ENCODE measurements at regions not wholly inside any gene's neighbourhood (a gene's known extent, or its start where the extent isn't known, plus 50 kb on each side); places are given as distances from the start of the nearest gene placed in this dataset.

- Histone ChIP-seq H3K4me3 (no peak overlapping the region), H3K36me3 (ENCODE audit: control insufficient read depth, insufficient read depth, low read length) (no peaks in the 10 kb centered on the region), H2AFZ (ENCODE audit: low read depth, low read length) (no peak overlapping the region), H3K4me2 (ENCODE audit: insufficient read depth, low read length) (no peak overlapping the region), H3K9me3 (replicated peaks; ENCODE audit: control insufficient read depth, insufficient read depth, low read depth, low read length) (no peaks in the 10 kb centered on the region), H4K20me1 (replicated peaks; ENCODE audit: control insufficient read depth, insufficient read depth, low read length) (no peaks in the 10 kb centered on the region), H3K27ac (ENCODE audit: extremely low read depth, low read depth, low read length) (no peak overlapping the region), H3K79me2 (ENCODE audit: control insufficient read depth, insufficient read depth, low read length) (no peaks in the 10 kb centered on the region), H3K27me3 (ENCODE audit: control insufficient read depth in 2 of 2, insufficient read depth in 2 of 2, low read length in 2 of 2) (peaks cover 23 to 37% of the 10 kb centered on the region in 2 experiments), H3K9me1 (ENCODE audit: control insufficient read depth, insufficient read depth, low read length) (no peaks in the 10 kb centered on the region), H3K9ac (ENCODE audit: insufficient read depth in 1 of 2, low read depth in 2 of 2, low read length in 2 of 2) (no peak overlapping the region), H3K4me1 (replicated peaks in 1 of 2; ENCODE audit: control insufficient read depth in 2 of 2, insufficient read depth in 2 of 2, low read length in 2 of 2) (no peaks in the 10 kb centered on the region)
- BruUV-seq (replicated peaks) = no TSS peak
- intact Hi-C loops (cut with micrococcal nuclease) = no loop called here
- 0% methylated on average over 3 of the region's 3 CpGs for WGBS (ENCODE audit: insufficient coverage, low coverage, missing lambda C conversion rate)
- ATAC-seq = no peak
- FAIRE-seq = no peak
- CTCF ChIA-PET (ENCODE audit: low intra/inter-chr PET ratio) = no interaction called here
- in situ Hi-C loops (cut with MboI) = no loop called here
- POLR2A ChIA-PET = interaction anchor here (0.7 to 1.1 kb wide), 2 partner anchors 10 to 300 kb away, joined by 3 read pairs; no protein-coding TSS in a partner anchor
- no peak for DNase-seq (ENCODE audit: extremely low read depth in 1 of 4, low spot score in 3 of 4)
- TF ChIP-seq SFPQ (IDR thresholded peaks at IDR 0.05; ENCODE audit: low read depth, low read length) (no peak), SMARCB1 (IDR thresholded peaks at IDR 0.05; ENCODE audit: insufficient read length, low read depth) (no peak), HNRNPL (IDR thresholded peaks at IDR 0.05; ENCODE audit: low read depth, low read length) (no peak), FOXO4 (CRISPR knock-in tag; IDR thresholded peaks at IDR 0.05) (no peak), ZKSCAN3 (CRISPR knock-in tag; IDR thresholded peaks at IDR 0.05) (no peak), ZMIZ1 (IDR thresholded peaks at IDR 0.05; ENCODE audit: low read depth in 2 of 2, low read length in 2 of 2) (no peak), ZNF76 (CRISPR knock-in tag; IDR thresholded peaks at IDR 0.05; ENCODE audit: borderline replicate concordance) (no peak), PREB (CRISPR knock-in tag; IDR thresholded peaks at IDR 0.05) (no peak), DLX4 (CRISPR knock-in tag; IDR thresholded peaks at IDR 0.05) (no peak), FOS (IDR thresholded peaks at IDR 0.05; ENCODE audit: extremely low read depth, insufficient read length) (no peak), CTBP1 (IDR thresholded peaks at IDR 0.05; ENCODE audit: borderline replicate concordance) (no peak)
These were observed 70.5 kb downstream of the COPRS start for GRCh38 chr17:31788571-31788946.
